Spleen (tissue), 7 donors: ENCODE measurements at regions not wholly inside any gene's neighbourhood (a gene's known extent, or its start where the extent isn't known, plus 50 kb on each side); places are given as distances from the start of the nearest gene placed in this dataset.

Source experiments
- POLR2AphosphoS5 ChIP-seq, 3 donors: sonication (generic); formaldehyde crosslinking; IDR thresholded peaks; one replicate each; pipeline ENCODE4 v1.5.1; 2017; ENCODE audit warnings: antibody characterized with exemption in 3 of 3
- TF ChIP-seq, protein P1 (sequence below), 11 experiments: fragments of 200-600 bp in 7 of 11; fragments of 450-650 bp in 4 of 11; sonication (generic) in 4 of 11; IDR thresholded peaks in 8 of 11; conservative IDR thresholded peaks in 3 of 11; 1 replicate in 7 of 11; 2 replicates in 4 of 11; pipeline versions ENCODE4 v1.4.0 to v1.8.0; 2016 to 2021; ENCODE audit warnings: antibody characterized with exemption in 11 of 11, inconsistent platforms in 4 of 11, mild to moderate bottlenecking in 1 of 11
- donor health status: DM: no; HTN: no; CAD: no; lungs with moderate emphysema.
- donor health status: DM: no; HTN: no; CAD: no.
- donor health status: DM: no; HTN: no; CAD: no.

- no peak for TF ChIP-seq POLR2AphosphoS5 (IDR thresholded peaks at IDR 0.05)
- TF ChIP-seq, protein P1, sequence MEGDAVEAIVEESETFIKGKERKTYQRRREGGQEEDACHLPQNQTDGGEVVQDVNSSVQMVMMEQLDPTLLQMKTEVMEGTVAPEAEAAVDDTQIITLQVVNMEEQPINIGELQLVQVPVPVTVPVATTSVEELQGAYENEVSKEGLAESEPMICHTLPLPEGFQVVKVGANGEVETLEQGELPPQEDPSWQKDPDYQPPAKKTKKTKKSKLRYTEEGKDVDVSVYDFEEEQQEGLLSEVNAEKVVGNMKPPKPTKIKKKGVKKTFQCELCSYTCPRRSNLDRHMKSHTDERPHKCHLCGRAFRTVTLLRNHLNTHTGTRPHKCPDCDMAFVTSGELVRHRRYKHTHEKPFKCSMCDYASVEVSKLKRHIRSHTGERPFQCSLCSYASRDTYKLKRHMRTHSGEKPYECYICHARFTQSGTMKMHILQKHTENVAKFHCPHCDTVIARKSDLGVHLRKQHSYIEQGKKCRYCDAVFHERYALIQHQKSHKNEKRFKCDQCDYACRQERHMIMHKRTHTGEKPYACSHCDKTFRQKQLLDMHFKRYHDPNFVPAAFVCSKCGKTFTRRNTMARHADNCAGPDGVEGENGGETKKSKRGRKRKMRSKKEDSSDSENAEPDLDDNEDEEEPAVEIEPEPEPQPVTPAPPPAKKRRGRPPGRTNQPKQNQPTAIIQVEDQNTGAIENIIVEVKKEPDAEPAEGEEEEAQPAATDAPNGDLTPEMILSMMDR (IDR thresholded peaks at IDR 0.05 in 8 of 11, conservative IDR thresholded peaks at IDR 0.05 in 3 of 11): no peak
These were observed 498.6 kb downstream of the SH2D4B start for GRCh38 chr10:81036257-81036656.
